Endodermal cell (in vitro differentiated cells): ENCODE measurements at regions not wholly inside any gene's neighbourhood (a gene's known extent, or its start where the extent isn't known, plus 50 kb on each side); places are given as distances from the start of the nearest gene placed in this dataset.

Experiments used
- DNase-seq: peaks from one replicate; pipeline ENCODE4 v3.0.0-alpha.2; 2017
- H3K27ac ChIP-seq: 2 replicates; pipeline ENCODE4 v1.5.1; 2013; ENCODE audit warnings: mild to moderate bottlenecking, low read depth, low read length, moderate library complexity
- H3K27me3 ChIP-seq: 2 replicates; pipeline ENCODE4 v1.6.1; 2013; ENCODE audit warnings: mild to moderate bottlenecking, low read length, moderate library complexity; ENCODE audit not compliant: insufficient read depth, control insufficient read depth, poor library complexity, severe bottlenecking
- H3K36me3 ChIP-seq: 2 replicates; pipeline ENCODE4 v1.7.0; 2013; ENCODE audit warnings: mild to moderate bottlenecking, low read length, moderate library complexity; ENCODE audit not compliant: control insufficient read depth, insufficient read depth
- H3K4me1 ChIP-seq: one replicate; pipeline ENCODE4 v1.7.0; 2013; ENCODE audit warnings: low read length; ENCODE audit not compliant: control insufficient read depth, insufficient read depth
- H3K4me3 ChIP-seq: 2 replicates; pipeline ENCODE4 v1.5.1; 2013; ENCODE audit warnings: mild to moderate bottlenecking, low read length, moderate library complexity
- H3K9ac ChIP-seq: 2 replicates; pipeline ENCODE4 v1.6.1; 2013; ENCODE audit warnings: mild to moderate bottlenecking, low read length, moderate library complexity; ENCODE audit not compliant: poor library complexity, severe bottlenecking; ENCODE audit errors: extremely low read depth
- H3K9me3 ChIP-seq: 2 replicates; pipeline ENCODE4 v1.6.1; 2013; ENCODE audit warnings: mild to moderate bottlenecking, low read length, moderate library complexity; ENCODE audit not compliant: control insufficient read depth
- H3K27ac Mint-ChIP-seq: 2 replicates; pipeline ENCODE4 v1.8.0; 2020; ENCODE audit warnings: mixed read lengths
- H3K27me3 Mint-ChIP-seq: 2 replicates; pipeline ENCODE4 v1.8.0; 2021; ENCODE audit warnings: mild to moderate bottlenecking, mixed read lengths; ENCODE audit not compliant: insufficient read depth
- H3K36me3 Mint-ChIP-seq: 2 replicates; pipeline ENCODE4 v1.8.0; 2020; ENCODE audit warnings: low read depth, mixed read lengths
- H3K4me1 Mint-ChIP-seq: 2 replicates; pipeline ENCODE4 v1.8.0; 2020; ENCODE audit warnings: mixed read lengths
- H3K4me3 Mint-ChIP-seq: 2 replicates; pipeline ENCODE4 v1.8.0; 2020; ENCODE audit warnings: mild to moderate bottlenecking, moderate library complexity, mixed read lengths
- H3K9me3 Mint-ChIP-seq: 2 replicates; pipeline ENCODE4 v1.8.0; 2020; ENCODE audit warnings: mild to moderate bottlenecking, mixed read lengths
- CTCF ChIP-seq: fragments of 200-600 bp; sonication (generic); conservative IDR thresholded peaks from 2 replicates; pipeline ENCODE4 v1.5.0; 2021; ENCODE audit warnings: antibody characterized with exemption, mild to moderate bottlenecking
- WGBS, 2 experiments: methylation state at CpG; one replicate each; pipeline versions ENCODE4 v1.1.5 to v1.1.7; 2013; ENCODE audit warnings: missing lambda C conversion rate in 2 of 2, mixed read lengths in 1 of 2; ENCODE audit not compliant: insufficient coverage in 1 of 2, insufficient read length in 1 of 2; 5-methylcytosine and 5-hydroxymethylcytosine counted together

GRCh38 chr9:106632621-106633020 is 230.3 kb upstream of the ZNF462 start:
- Histone ChIP-seq H3K27ac (no peak overlapping the region), H3K36me3 (no peaks in the 10 kb centered on the region), H3K4me3 (no peak overlapping the region), H3K9ac (no peak overlapping the region), H3K27me3 (no peaks in the 10 kb centered on the region), H3K4me1 (no peaks in the 10 kb centered on the region), H3K9me3 (no peaks in the 10 kb centered on the region)
- no peaks in the 10 kb centered on the region for H3K36me3 Mint-ChIP-seq
- no peak overlapping the region for H3K4me3 Mint-ChIP-seq
- no peaks in the 10 kb centered on the region for H3K4me1 Mint-ChIP-seq
- H3K9me3 Mint-ChIP-seq: no peaks in the 10 kb centered on the region
- DNase-seq: no peak
- no peak overlapping the region for H3K27ac Mint-ChIP-seq
- no peaks in the 10 kb centered on the region for H3K27me3 Mint-ChIP-seq
- no peak for TF ChIP-seq CTCF
- WGBS, 2 experiments: 85 to 86% methylated on average over 1 to 2 of the region's 3 CpGs

- no peaks in the 10 kb centered on the region for H3K4me1 Mint-ChIP-seq
- no peak overlapping the region for H3K4me3 Mint-ChIP-seq
- Histone ChIP-seq H3K27ac (no peak overlapping the region), H3K9ac (no peak overlapping the region), H3K27me3 (no peaks in the 10 kb centered on the region), H3K9me3 (no peaks in the 10 kb centered on the region), H3K36me3 (no peaks in the 10 kb centered on the region), H3K4me1 (no peaks in the 10 kb centered on the region), H3K4me3 (no peak overlapping the region)
- no peak overlapping the region for H3K27ac Mint-ChIP-seq
- no peaks in the 10 kb centered on the region for H3K9me3 Mint-ChIP-seq
- no peak for TF ChIP-seq CTCF
- 86% methylated on average over 1 of the region's 1 CpG; no CpG with 5 or more reads in 1 of the 2 experiments for WGBS, 2 experiments
- H3K27me3 Mint-ChIP-seq: no peaks in the 10 kb centered on the region
- H3K36me3 Mint-ChIP-seq: no peaks in the 10 kb centered on the region
- no peak for DNase-seq
Measured at GRCh38 chr9:106634183-106634582, 228.8 kb upstream of the ZNF462 start.

GRCh38 chr9:106634641-106635040 is 228.3 kb upstream of the ZNF462 start:
- Histone ChIP-seq H3K9ac (no peak overlapping the region), H3K27me3 (no peaks in the 10 kb centered on the region), H3K9me3 (no peaks in the 10 kb centered on the region), H3K27ac (no peak overlapping the region), H3K4me1 (no peaks in the 10 kb centered on the region), H3K4me3 (no peak overlapping the region), H3K36me3 (no peaks in the 10 kb centered on the region)
- TF ChIP-seq CTCF: no peak
- H3K4me3 Mint-ChIP-seq: no peak overlapping the region
- no peak for DNase-seq
- no peaks in the 10 kb centered on the region for H3K4me1 Mint-ChIP-seq
- no peaks in the 10 kb centered on the region for H3K27me3 Mint-ChIP-seq
- no peaks in the 10 kb centered on the region for H3K36me3 Mint-ChIP-seq
- H3K27ac Mint-ChIP-seq: no peak overlapping the region
- H3K9me3 Mint-ChIP-seq: no peaks in the 10 kb centered on the region
